Ovary (tissue), 7 donors: ENCODE measurements at regions not wholly inside any gene's neighbourhood (a gene's known extent, or its start where the extent isn't known, plus 50 kb on each side); places are given as distances from the start of the nearest gene placed in this dataset.

Experiments used
- DNase-seq, 5 donors: peaks; one replicate each; pipeline ENCODE4 v3.0.0-alpha.2; 2019 to 2020
- H3K27ac ChIP-seq, 2 donors: fragments of 200-600 bp; one replicate each; pipeline versions ENCODE4 v1.5.1 to v1.8.0; 2019 to 2022
- H3K27me3 ChIP-seq: fragments of 200-600 bp; one replicate; pipeline ENCODE4 v1.8.0; 2022
- H3K36me3 ChIP-seq: fragments of 200-600 bp; sonication (generic); one replicate; pipeline ENCODE4 v1.5.1; 2019
- H3K4me1 ChIP-seq: one replicate; pipeline ENCODE4 v1.8.1; 2013; ENCODE audit warnings: mild to moderate bottlenecking, moderate library complexity; ENCODE audit not compliant: insufficient read depth
- H3K4me3 ChIP-seq: fragments of 200-600 bp; sonication (generic); one replicate; pipeline ENCODE4 v1.5.1; 2017
- H3K9me3 ChIP-seq, 2 donors: fragments of 200-600 bp in 1 of 2; sonication (generic) in 1 of 2; one replicate each; pipeline versions ENCODE4 v1.5.1 to v1.8.1; 2013 to 2019; ENCODE audit warnings: mild to moderate bottlenecking in 1 of 2, moderate library complexity in 1 of 2
- EP300 ChIP-seq: sonication (generic); formaldehyde crosslinking; IDR thresholded peaks from one replicate; pipeline ENCODE4 v1.6.1; 2017; ENCODE audit warnings: antibody characterized with exemption
- POLR2A ChIP-seq: fragments of 450-650 bp; IDR thresholded peaks from one replicate; pipeline ENCODE4 v1.6.1; 2017; ENCODE audit warnings: antibody characterized with exemption, mild to moderate bottlenecking, moderate library complexity
- WGBS, 3 donors: extraction: QIAGEN DNeasy Blood & Tissue Kit in 1 of 3; methylation state at CpG; one replicate each; pipeline versions ENCODE4 v1.1.5 to v1.1.7; 2013 to 2017; 5-methylcytosine and 5-hydroxymethylcytosine counted together
- intact Hi-C, 4 donors: fragments of 100-400 bp; cut with DNase I; formaldehyde crosslinking; loops; one replicate each; pipeline versions ENCODE4 v1.11.0 to v1.15.1; 2022 to 2023
- TF ChIP-seq, protein P1 (sequence below), 3 donors: fragments of 450-650 bp in 2 of 3; fragments of 200-600 bp in 1 of 3; IDR thresholded peaks; one replicate each; pipeline versions ENCODE4 v1.5.1 to v1.8.0; 2016 to 2022; ENCODE audit warnings: antibody characterized with exemption in 3 of 3, mild to moderate bottlenecking in 1 of 3
- donor health status: DM: no; HTN: no; CAD: no; lungs with moderate emphysema.
- donor health status: DM: no; HTN: no; CAD: no.
- donor health status: Bipolar disorder and iron deficiency.
- donor health status: DM: no; HTN: no; CAD: no.
- donor health status: DM: yes; HTN: yes; CAD: no.

DNA sequence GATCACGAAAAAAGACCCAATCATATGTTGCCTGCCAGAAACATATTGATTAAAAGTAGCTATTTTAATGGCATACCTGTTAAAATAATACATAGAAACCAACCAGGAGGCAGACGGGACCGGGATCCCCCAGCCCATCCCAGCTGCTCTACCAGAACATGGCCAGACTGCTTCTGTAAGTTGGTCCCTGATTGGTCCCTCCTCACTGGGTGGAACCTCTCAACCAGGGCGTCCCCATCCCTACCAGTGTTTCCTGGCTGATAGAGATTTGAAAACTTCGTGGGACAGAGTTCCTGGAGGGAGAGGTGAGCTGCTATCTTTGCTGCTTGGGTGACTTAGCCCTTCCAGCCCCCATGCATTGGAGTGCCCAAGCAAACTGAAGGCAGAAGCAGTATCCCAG, 256.2 kb downstream of the TRAM1L1 start:
- no peak overlapping the region for H3K4me3 ChIP-seq
- TF ChIP-seq, protein P1, sequence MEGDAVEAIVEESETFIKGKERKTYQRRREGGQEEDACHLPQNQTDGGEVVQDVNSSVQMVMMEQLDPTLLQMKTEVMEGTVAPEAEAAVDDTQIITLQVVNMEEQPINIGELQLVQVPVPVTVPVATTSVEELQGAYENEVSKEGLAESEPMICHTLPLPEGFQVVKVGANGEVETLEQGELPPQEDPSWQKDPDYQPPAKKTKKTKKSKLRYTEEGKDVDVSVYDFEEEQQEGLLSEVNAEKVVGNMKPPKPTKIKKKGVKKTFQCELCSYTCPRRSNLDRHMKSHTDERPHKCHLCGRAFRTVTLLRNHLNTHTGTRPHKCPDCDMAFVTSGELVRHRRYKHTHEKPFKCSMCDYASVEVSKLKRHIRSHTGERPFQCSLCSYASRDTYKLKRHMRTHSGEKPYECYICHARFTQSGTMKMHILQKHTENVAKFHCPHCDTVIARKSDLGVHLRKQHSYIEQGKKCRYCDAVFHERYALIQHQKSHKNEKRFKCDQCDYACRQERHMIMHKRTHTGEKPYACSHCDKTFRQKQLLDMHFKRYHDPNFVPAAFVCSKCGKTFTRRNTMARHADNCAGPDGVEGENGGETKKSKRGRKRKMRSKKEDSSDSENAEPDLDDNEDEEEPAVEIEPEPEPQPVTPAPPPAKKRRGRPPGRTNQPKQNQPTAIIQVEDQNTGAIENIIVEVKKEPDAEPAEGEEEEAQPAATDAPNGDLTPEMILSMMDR (IDR thresholded peaks at IDR 0.05): no peak
- no peak for TF ChIP-seq POLR2A
- H3K4me1 ChIP-seq: no peaks in the 10 kb centered on the region
- no peaks in the 10 kb centered on the region for H3K36me3 ChIP-seq
- 79 to 91% (median 81%) methylated on average over 5 of the region's 5 CpGs for WGBS, 3 donors
- H3K9me3 ChIP-seq: no peaks in the 10 kb centered on the region
- no peak overlapping the region for H3K27ac ChIP-seq
- no peaks in the 10 kb centered on the region for H3K27me3 ChIP-seq
- intact Hi-C loops: no loop called here
- DNase-seq: no peak

DNA sequence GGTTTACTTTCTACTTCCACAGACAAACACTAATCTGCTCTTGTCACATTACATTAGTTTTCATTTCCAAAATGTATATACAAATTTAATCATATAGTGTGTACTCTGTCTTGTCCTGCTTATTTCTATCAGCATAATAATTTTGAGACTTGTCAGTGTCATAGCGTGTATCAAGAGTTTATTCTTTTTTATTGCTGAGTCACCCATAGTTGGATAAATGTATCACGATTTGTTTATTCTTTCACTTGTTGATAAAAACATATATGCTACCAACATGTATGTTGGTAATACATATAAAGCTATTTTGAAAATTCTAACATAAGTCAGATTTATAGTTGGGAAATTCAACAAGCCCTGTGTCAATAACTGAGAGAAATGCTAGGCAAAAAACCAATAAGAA, 261.2 kb downstream of the TRAM1L1 start:
- H3K27ac ChIP-seq: no peak overlapping the region
- intact Hi-C loops: no loop called here
- H3K4me1 ChIP-seq: no peaks in the 10 kb centered on the region
- no peaks in the 10 kb centered on the region for H3K27me3 ChIP-seq
- no peak for DNase-seq
- TF ChIP-seq, protein P1 (IDR thresholded peaks at IDR 0.05): no peak
- TF ChIP-seq POLR2A (no peak), EP300 (no peak)
- no peaks in the 10 kb centered on the region for H3K9me3 ChIP-seq
- H3K4me3 ChIP-seq: no peak overlapping the region
- H3K36me3 ChIP-seq: no peaks in the 10 kb centered on the region
- WGBS, 3 donors: 86 to 96% (median 90%) methylated on average over 2 of the region's 2 CpGs

DNA sequence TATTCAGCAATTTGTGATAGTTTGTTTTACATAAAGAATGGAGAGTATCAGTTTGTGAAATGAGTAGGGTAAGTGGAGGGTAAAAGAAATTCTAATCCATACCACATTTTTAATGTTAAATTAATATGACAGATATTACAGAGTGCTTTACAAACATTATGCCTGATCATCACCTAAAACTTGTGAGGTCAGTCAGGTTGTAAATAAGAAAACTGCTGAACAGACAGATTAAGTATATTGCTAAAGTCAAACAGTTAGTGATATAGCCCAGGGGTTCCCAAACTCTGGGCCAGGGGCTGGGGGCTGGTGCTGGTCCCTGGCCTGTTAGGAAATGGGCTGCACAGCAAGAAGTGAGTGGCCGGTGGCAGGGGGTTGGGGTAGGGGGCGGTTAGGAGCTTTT, 273.6 kb downstream of the TRAM1L1 start:
- Histone ChIP-seq H3K9me3 (no peaks in the 10 kb centered on the region), H3K4me1 (no peaks in the 10 kb centered on the region), H3K27me3 (no peaks in the 10 kb centered on the region), H3K36me3 (no peaks in the 10 kb centered on the region), H3K4me3 (no peak overlapping the region), H3K27ac (no peak overlapping the region)
- no peak for DNase-seq
- TF ChIP-seq, protein P1 (IDR thresholded peaks at IDR 0.05): no peak
- TF ChIP-seq POLR2A (no peak), EP300 (no peak)
- intact Hi-C loops: no loop called here
- 78 to 84% (median 80%) methylated on average over 2 of the region's 2 CpGs for WGBS, 3 donors

DNA sequence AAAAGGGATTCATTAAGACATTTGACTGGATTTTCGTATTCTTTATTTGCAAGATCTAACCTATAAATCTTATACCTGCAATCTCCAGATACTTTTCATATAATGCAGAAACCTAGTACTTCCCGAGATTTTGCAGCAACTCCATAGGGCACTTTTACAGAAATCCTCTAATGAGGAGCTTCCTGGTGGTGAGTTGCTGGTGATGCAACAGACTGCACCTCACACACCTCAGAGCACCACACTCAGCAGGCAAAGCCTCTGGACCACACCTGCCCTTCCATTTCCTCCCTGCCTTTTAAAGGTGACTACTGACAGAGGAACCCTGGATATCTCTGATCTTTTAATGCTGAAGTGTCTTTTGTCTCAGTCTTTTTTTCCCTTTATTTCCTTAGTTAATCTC, 289.4 kb downstream of the TRAM1L1 start:
- no peak overlapping the region for H3K27ac ChIP-seq
- no peak for DNase-seq
- no peaks in the 10 kb centered on the region for H3K27me3 ChIP-seq
- H3K9me3 ChIP-seq: no peaks in the 10 kb centered on the region
- H3K4me3 ChIP-seq: no peak overlapping the region
- intact Hi-C loops: no loop called here
- TF ChIP-seq, protein P1 (IDR thresholded peaks at IDR 0.05): no peak
- TF ChIP-seq POLR2A (no peak), EP300 (no peak)
- no peaks in the 10 kb centered on the region for H3K4me1 ChIP-seq
- WGBS, 3 donors: 69 to 80% (median 72%) methylated on average over 2 of the region's 2 CpGs
- no peaks in the 10 kb centered on the region for H3K36me3 ChIP-seq

DNA sequence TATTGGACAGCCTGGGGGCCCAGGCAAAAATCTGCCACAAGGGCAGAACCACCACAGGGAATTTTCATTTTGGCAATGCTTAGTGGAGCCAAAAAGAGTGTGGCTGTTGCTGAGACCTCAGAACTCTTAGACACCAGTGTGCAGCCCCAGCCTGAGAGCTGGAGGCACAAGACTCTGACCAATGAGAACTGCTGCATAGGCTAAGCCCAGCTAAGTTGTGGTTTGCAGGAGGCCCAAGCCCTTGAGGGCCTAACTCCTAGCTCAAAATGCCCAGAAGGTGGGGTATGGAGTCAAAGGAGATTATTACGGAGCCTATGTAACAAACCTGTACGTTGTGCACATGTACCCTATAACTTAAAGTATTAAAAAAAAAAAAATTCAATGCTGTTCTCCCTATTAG, 296.7 kb downstream of the TRAM1L1 start:
- no peak for DNase-seq
- no peaks in the 10 kb centered on the region for H3K27me3 ChIP-seq
- no peaks in the 10 kb centered on the region for H3K4me1 ChIP-seq
- no peaks in the 10 kb centered on the region for H3K36me3 ChIP-seq
- TF ChIP-seq, protein P1 (IDR thresholded peaks at IDR 0.05): no peak
- TF ChIP-seq POLR2A (no peak), EP300 (no peak)
- no peak overlapping the region for H3K27ac ChIP-seq
- intact Hi-C loops: no loop called here
- WGBS, 3 donors: 82 to 95% (median 88%) methylated on average over 2 of the region's 2 CpGs
- no peaks in the 10 kb centered on the region for H3K9me3 ChIP-seq
- no peak overlapping the region for H3K4me3 ChIP-seq
